ENCODE measurements at regions not wholly inside any gene's neighbourhood (a gene's known extent, or its start where the extent isn't known, plus 50 kb on each side); places are given as distances from the start of the nearest gene placed in this dataset.

DNA sequence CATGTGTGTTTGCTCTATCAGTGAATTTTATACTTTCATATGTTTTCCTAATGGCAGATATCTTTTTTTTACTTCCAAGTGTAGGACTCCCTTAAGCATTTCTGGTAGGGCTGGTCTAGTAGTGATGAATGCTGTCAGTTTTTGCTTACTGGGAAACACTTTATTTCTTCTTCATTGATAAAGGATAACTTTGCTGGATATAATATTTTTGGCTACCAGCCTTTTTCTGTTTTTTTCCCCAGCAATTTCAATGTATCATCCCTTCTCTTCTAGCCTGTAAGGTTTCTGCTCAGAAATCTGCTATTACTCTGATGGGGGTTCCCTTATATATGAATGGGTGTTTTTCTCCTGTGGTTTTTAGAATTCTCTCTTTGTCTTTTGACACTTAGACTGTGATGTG lies 980.6 kb upstream of the PIK3C3 start:
- Mint-ChIP-seq H3K9me3 (ENCODE audit: unreplicated experiment) (no peaks in the 10 kb centered on the region), H3K36me3 (ENCODE audit: insufficient read depth, unreplicated experiment) (no peaks in the 10 kb centered on the region), H3K4me1 (ENCODE audit: low read depth, unreplicated experiment) (no peaks in the 10 kb centered on the region), H3K27ac (ENCODE audit: unreplicated experiment) (no peak overlapping the region), H3K27me3 (ENCODE audit: insufficient read depth, unreplicated experiment) (no peaks in the 10 kb centered on the region), H3K4me3 (ENCODE audit: unreplicated experiment) (no peak overlapping the region)
- Histone ChIP-seq H3K27me3 (replicated peaks; ENCODE audit: control insufficient read depth, insufficient read depth, low read length) (no peaks in the 10 kb centered on the region), H3K36me3 (ENCODE audit: control insufficient read depth, insufficient read depth, low read length) (no peaks in the 10 kb centered on the region), H3K9me3 (no peaks in the 10 kb centered on the region), H3K4me1 (no peaks in the 10 kb centered on the region), H3K4me3 (ENCODE audit: low read depth, low read length) (no peak overlapping the region)
- intact Hi-C loops (cut with micrococcal nuclease; ENCODE audit: unreplicated experiment): no loop called here
- ChIA-PET CTCF (no interaction called here), POLR2A (no interaction called here)
- TF ChIP-seq, protein P1, sequence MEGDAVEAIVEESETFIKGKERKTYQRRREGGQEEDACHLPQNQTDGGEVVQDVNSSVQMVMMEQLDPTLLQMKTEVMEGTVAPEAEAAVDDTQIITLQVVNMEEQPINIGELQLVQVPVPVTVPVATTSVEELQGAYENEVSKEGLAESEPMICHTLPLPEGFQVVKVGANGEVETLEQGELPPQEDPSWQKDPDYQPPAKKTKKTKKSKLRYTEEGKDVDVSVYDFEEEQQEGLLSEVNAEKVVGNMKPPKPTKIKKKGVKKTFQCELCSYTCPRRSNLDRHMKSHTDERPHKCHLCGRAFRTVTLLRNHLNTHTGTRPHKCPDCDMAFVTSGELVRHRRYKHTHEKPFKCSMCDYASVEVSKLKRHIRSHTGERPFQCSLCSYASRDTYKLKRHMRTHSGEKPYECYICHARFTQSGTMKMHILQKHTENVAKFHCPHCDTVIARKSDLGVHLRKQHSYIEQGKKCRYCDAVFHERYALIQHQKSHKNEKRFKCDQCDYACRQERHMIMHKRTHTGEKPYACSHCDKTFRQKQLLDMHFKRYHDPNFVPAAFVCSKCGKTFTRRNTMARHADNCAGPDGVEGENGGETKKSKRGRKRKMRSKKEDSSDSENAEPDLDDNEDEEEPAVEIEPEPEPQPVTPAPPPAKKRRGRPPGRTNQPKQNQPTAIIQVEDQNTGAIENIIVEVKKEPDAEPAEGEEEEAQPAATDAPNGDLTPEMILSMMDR (IDR thresholded peaks at IDR 0.05; ENCODE audit: insufficient read depth in 1 of 2, low read depth in 1 of 2, low read length in 1 of 2, severe bottlenecking in 1 of 2, unreplicated experiment in 1 of 2): no peak
- DNase-seq: no peak
- BruUV-seq (replicated peaks): no TSS peak

DNA sequence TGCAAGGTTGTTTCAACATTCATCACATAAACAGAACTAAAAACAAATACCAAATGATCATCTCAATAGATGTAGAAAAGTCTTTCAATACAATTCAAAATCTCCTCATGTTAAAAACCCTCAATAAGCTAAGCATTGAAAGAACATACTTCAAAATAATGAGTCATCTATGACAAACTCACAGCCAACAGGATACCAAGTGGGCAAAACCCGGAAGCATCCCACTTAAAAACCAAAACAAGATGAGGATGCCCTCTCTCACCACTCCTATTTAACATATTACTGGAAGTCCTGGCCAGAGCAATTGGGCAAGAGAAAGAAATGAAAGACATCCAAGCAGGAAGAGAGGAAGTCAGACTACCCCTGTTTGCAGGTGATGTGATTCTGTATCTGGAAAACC lies 992.2 kb upstream of the PIK3C3 start:
- Histone ChIP-seq H3K36me3 (ENCODE audit: control insufficient read depth, insufficient read depth, low read length) (no peaks in the 10 kb centered on the region), H3K4me1 (no peaks in the 10 kb centered on the region), H3K27me3 (replicated peaks; ENCODE audit: control insufficient read depth, insufficient read depth, low read length) (no peaks in the 10 kb centered on the region), H3K4me3 (ENCODE audit: low read depth, low read length) (no peak overlapping the region), H3K9me3 (no peaks in the 10 kb centered on the region)
- DNase-seq: no peak
- TF ChIP-seq, protein P1 (IDR thresholded peaks at IDR 0.05; ENCODE audit: insufficient read depth in 1 of 2, low read depth in 1 of 2, low read length in 1 of 2, severe bottlenecking in 1 of 2, unreplicated experiment in 1 of 2): no peak
- no peak overlapping the region for H3K4me3 Mint-ChIP-seq (ENCODE audit: unreplicated experiment)
- intact Hi-C loops (cut with micrococcal nuclease; ENCODE audit: unreplicated experiment): no loop called here
- H3K9me3 Mint-ChIP-seq (ENCODE audit: unreplicated experiment): no peaks in the 10 kb centered on the region
- no peaks in the 10 kb centered on the region for H3K27me3 Mint-ChIP-seq (ENCODE audit: insufficient read depth, unreplicated experiment)
- CTCF ChIA-PET: no interaction called here
- no peak overlapping the region for H3K27ac Mint-ChIP-seq (ENCODE audit: unreplicated experiment)
- H3K4me1 Mint-ChIP-seq (ENCODE audit: low read depth, unreplicated experiment): no peaks in the 10 kb centered on the region
- H3K36me3 Mint-ChIP-seq (ENCODE audit: insufficient read depth, unreplicated experiment): no peaks in the 10 kb centered on the region
- POLR2A ChIA-PET: no interaction called here
- BruUV-seq (replicated peaks): no TSS peak

DNA sequence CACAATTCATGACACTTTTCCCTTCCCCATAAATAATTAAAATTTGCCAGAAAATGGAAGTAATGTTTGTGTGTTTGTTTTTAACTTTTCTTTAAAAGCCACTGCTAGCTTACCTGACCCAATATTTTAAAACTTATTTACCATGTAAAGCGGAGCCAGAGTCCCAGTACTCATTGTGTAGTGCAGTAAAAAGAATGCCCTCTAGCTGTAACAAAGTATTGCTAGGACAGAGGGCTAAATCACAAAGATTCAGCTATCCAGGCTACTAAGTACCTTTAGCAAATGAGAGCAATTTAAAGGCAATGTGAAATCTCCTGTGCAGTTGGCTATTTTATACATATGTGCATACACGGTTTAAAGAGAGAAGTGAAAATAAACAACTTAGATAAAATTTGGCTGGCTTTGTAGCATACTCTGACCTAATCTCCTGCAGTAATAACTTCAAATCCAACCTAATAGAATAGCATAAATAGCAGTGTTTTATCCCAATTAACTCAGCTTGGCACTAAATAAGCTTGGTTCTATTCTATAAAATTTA lies 997.4 kb upstream of the PIK3C3 start:
- BruUV-seq (replicated peaks): no TSS peak
- H3K9me3 ChIP-seq: no peaks in the 10 kb centered on the region
- no peaks in the 10 kb centered on the region for H3K36me3 ChIP-seq (ENCODE audit: control insufficient read depth, insufficient read depth, low read length)
- peaks cover 2% of the 10 kb centered on the region for H3K27me3 Mint-ChIP-seq (ENCODE audit: insufficient read depth, unreplicated experiment)
- no peak overlapping the region for H3K4me3 Mint-ChIP-seq (ENCODE audit: unreplicated experiment)
- H3K4me1 ChIP-seq: no peaks in the 10 kb centered on the region
- H3K27me3 ChIP-seq (replicated peaks; ENCODE audit: control insufficient read depth, insufficient read depth, low read length): no peaks in the 10 kb centered on the region
- intact Hi-C loops (cut with micrococcal nuclease; ENCODE audit: unreplicated experiment): no loop called here
- ChIA-PET POLR2A (no interaction called here), CTCF (no interaction called here)
- H3K36me3 Mint-ChIP-seq (ENCODE audit: insufficient read depth, unreplicated experiment): no peaks in the 10 kb centered on the region
- no peak overlapping the region for H3K4me3 ChIP-seq (ENCODE audit: low read depth, low read length)
- H3K27ac Mint-ChIP-seq (ENCODE audit: unreplicated experiment): no peak overlapping the region
- TF ChIP-seq, protein P1 (IDR thresholded peaks at IDR 0.05; ENCODE audit: insufficient read depth in 1 of 2, low read depth in 1 of 2, low read length in 1 of 2, severe bottlenecking in 1 of 2, unreplicated experiment in 1 of 2): no peak
- H3K4me1 Mint-ChIP-seq (ENCODE audit: low read depth, unreplicated experiment): no peaks in the 10 kb centered on the region
- DNase-seq: no peak
- no peaks in the 10 kb centered on the region for H3K9me3 Mint-ChIP-seq (ENCODE audit: unreplicated experiment)

All from Caco-2 (cell line).